ENCODE measurements at regions not wholly inside any gene's neighbourhood (a gene's known extent, or its start where the extent isn't known, plus 50 kb on each side); places are given as distances from the start of the nearest gene placed in this dataset.

- TF ChIP-seq ESRRA (CRISPR knock-in tag; IDR thresholded peaks at IDR 0.05; ENCODE audit: borderline replicate concordance) (no peak), NR2C2 (CRISPR knock-in tag; IDR thresholded peaks at IDR 0.05) (no peak), CREB1 (CRISPR knock-in tag; IDR thresholded peaks at IDR 0.05) (no peak), ZNF121 (CRISPR knock-in tag; IDR thresholded peaks at IDR 0.05) (no peak), ZNF416 (CRISPR knock-in tag; IDR thresholded peaks at IDR 0.05) (no peak), RELA (CRISPR knock-in tag; IDR thresholded peaks at IDR 0.05; ENCODE audit: borderline replicate concordance) (no peak), NFYB (CRISPR knock-in tag; conservative IDR thresholded peaks at IDR 0.05; ENCODE audit: low read depth) (no peak), MAX (CRISPR knock-in tag; IDR thresholded peaks at IDR 0.05) (no peak), FOXP4 (CRISPR knock-in tag; IDR thresholded peaks at IDR 0.05) (no peak), KAT7 (CRISPR knock-in tag; IDR thresholded peaks at IDR 0.05; ENCODE audit: borderline replicate concordance) (no peak), NR3C1 (CRISPR knock-in tag; conservative IDR thresholded peaks at IDR 0.05; ENCODE audit: low read depth) (no peak)
- TF ChIP-seq, protein P1, sequence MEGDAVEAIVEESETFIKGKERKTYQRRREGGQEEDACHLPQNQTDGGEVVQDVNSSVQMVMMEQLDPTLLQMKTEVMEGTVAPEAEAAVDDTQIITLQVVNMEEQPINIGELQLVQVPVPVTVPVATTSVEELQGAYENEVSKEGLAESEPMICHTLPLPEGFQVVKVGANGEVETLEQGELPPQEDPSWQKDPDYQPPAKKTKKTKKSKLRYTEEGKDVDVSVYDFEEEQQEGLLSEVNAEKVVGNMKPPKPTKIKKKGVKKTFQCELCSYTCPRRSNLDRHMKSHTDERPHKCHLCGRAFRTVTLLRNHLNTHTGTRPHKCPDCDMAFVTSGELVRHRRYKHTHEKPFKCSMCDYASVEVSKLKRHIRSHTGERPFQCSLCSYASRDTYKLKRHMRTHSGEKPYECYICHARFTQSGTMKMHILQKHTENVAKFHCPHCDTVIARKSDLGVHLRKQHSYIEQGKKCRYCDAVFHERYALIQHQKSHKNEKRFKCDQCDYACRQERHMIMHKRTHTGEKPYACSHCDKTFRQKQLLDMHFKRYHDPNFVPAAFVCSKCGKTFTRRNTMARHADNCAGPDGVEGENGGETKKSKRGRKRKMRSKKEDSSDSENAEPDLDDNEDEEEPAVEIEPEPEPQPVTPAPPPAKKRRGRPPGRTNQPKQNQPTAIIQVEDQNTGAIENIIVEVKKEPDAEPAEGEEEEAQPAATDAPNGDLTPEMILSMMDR (IDR thresholded peaks at IDR 0.05), result no peak
- TF ChIP-seq, protein P2, sequence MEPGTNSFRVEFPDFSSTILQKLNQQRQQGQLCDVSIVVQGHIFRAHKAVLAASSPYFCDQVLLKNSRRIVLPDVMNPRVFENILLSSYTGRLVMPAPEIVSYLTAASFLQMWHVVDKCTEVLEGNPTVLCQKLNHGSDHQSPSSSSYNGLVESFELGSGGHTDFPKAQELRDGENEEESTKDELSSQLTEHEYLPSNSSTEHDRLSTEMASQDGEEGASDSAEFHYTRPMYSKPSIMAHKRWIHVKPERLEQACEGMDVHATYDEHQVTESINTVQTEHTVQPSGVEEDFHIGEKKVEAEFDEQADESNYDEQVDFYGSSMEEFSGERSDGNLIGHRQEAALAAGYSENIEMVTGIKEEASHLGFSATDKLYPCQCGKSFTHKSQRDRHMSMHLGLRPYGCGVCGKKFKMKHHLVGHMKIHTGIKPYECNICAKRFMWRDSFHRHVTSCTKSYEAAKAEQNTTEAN (CRISPR knock-in tag; IDR thresholded peaks at IDR 0.05), result no peak
- TF ChIP-seq, protein P3, sequence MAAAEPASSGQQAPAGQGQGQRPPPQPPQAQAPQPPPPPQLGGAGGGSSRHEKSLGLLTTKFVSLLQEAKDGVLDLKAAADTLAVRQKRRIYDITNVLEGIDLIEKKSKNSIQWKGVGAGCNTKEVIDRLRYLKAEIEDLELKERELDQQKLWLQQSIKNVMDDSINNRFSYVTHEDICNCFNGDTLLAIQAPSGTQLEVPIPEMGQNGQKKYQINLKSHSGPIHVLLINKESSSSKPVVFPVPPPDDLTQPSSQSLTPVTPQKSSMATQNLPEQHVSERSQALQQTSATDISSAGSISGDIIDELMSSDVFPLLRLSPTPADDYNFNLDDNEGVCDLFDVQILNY (CRISPR knock-in tag; IDR thresholded peaks at IDR 0.05), result no peak
Measured at GRCh38 chr5:14034963-14035362, 90.5 kb upstream of the DNAH5 start.

Measured in WTC11 (cell line).